GM23338 (cell line): ENCODE measurements at regions not wholly inside any gene's neighbourhood (a gene's known extent, or its start where the extent isn't known, plus 50 kb on each side); places are given as distances from the start of the nearest gene placed in this dataset.

ENCODE experiments used
- CREB1 ChIP-seq: fragments of 250-450 bp; sonication (Bioruptor Pico); IDR thresholded peaks from 2 replicates; pipeline ENCODE4 v1.5.0; 2020; ENCODE audit warnings: low read depth, mild to moderate bottlenecking, moderate library complexity
- CTCF ChIP-seq, 2 experiments: fragments of 200-600 bp in 1 of 2; sonication (generic) in 1 of 2; conservative IDR thresholded peaks; 2 replicates each; pipeline versions ENCODE4 v1.5.1 to v1.6.1; 2016 to 2017; ENCODE audit warnings: antibody characterized with exemption in 2 of 2, low read depth in 2 of 2, mild to moderate bottlenecking in 2 of 2, moderate library complexity in 1 of 2
- EZH2 ChIP-seq: fragments of 200-600 bp; sonication (generic); IDR thresholded peaks from one replicate; pipeline ENCODE4 v1.8.0; 2017; ENCODE audit warnings: antibody characterized with exemption, mild to moderate bottlenecking, low read depth; ENCODE audit not compliant: unreplicated experiment
- EZH2phosphoT487 ChIP-seq: fragments of 200-600 bp; sonication (generic); IDR thresholded peaks from one replicate; pipeline ENCODE4 v1.8.1; 2018; ENCODE audit warnings: antibody characterized with exemption; ENCODE audit not compliant: unreplicated experiment
- JUNB ChIP-seq: IDR thresholded peaks from one replicate; pipeline ENCODE4 v1.6.1; 2016; ENCODE audit warnings: antibody characterized with exemption; ENCODE audit not compliant: unreplicated experiment
- NANOG ChIP-seq: IDR thresholded peaks from 2 replicates; pipeline ENCODE4 v1.6.1; 2016; ENCODE audit warnings: antibody characterized with exemption, borderline replicate concordance
- POLR2AphosphoS5 ChIP-seq: IDR thresholded peaks from 2 replicates; pipeline ENCODE4 v1.6.1; 2016; ENCODE audit warnings: antibody characterized with exemption, low read depth
- REST ChIP-seq: IDR thresholded peaks from one replicate; pipeline ENCODE4 v1.6.1; 2018; ENCODE audit warnings: antibody characterized with exemption; ENCODE audit not compliant: unreplicated experiment
- STAT1 ChIP-seq: IDR thresholded peaks from one replicate; pipeline ENCODE4 v1.6.1; 2016; ENCODE audit warnings: antibody characterized with exemption; ENCODE audit not compliant: unreplicated experiment
- ZNF462 ChIP-seq: fragments of 250-450 bp; sonication (Bioruptor Pico); IDR thresholded peaks from 2 replicates; pipeline ENCODE4 v1.5.0; 2020; ENCODE audit warnings: mild to moderate bottlenecking, moderate library complexity

- TF ChIP-seq CTCF (conservative IDR thresholded peaks at IDR 0.05; ENCODE audit: low read depth in 2 of 2) (no peak), EZH2 (no peak), JUNB (no peak), POLR2AphosphoS5 (no peak), CREB1 (no peak), REST (no peak), EZH2phosphoT487 (no peak), STAT1 (no peak), NANOG (no peak), ZNF462 (no peak)
Measured at GRCh38 chr2:221310730-221311129, 261.4 kb downstream of the EPHA4 start.
